SHP77 treated with DMSO at 0.1 percent for 48 hours (cell line): ENCODE measurements at regions not wholly inside any gene's neighbourhood (a gene's known extent, or its start where the extent isn't known, plus 50 kb on each side); places are given as distances from the start of the nearest gene placed in this dataset.
"Not testable (repeated sequence)": the region's sequence is repeated elsewhere in the genome, so short reads cannot be mapped to it uniquely, and the experiment has no call there.

Source experiments
- DNase-seq: peaks from one replicate; lab custom pipeline; 2025; lab: John Stamatoyannopoulos, UW

- no peak for DNase-seq
Measured at GRCh38 chrX:43375136-43375535, 281.0 kb upstream of the MAOA start.

DNA sequence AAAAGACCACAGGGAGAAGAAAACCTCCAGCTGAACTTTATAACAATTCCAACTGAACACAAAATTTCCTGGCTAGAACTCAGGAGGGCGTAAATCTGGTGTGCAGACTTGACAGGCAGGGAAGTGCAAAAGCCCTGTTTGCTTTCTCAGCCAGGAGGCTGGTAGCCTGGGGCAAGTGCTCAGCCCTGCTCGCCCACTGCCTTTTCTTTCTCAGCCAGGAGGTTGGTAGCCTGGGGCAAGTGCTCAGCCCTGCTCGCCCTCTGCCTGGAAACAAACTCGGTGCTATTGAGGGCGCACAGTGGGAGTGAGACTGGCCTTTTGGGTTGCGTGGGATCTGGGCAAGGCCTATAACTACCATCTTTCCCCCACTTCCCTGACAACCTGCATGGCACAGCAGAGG, 275.4 kb upstream of the MAOA start:
- no peak for DNase-seq

GRCh38 chrX:43386875-43387274, 269.2 kb upstream of the MAOA start:
- no peak for DNase-seq

DNA sequence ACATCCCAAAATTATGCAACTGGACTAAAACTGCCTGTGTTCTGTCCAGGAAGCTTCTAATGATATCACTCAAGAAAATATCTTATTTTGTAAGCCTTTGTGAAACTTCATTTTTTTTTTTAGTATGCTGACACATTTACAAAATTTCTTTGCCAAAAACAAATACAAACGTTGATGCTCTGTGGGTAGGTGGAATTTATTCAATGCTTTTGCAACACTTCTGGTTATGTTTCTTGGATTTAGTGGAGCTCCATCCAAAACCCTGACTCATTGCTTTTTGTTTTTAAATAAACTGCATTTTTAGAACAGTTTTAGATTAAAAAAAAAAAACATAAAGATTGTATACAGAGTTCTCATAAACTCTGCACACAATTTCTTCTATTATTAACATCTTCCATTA, 250.9 kb upstream of the MAOA start:
- DNase-seq, result no peak

DNA sequence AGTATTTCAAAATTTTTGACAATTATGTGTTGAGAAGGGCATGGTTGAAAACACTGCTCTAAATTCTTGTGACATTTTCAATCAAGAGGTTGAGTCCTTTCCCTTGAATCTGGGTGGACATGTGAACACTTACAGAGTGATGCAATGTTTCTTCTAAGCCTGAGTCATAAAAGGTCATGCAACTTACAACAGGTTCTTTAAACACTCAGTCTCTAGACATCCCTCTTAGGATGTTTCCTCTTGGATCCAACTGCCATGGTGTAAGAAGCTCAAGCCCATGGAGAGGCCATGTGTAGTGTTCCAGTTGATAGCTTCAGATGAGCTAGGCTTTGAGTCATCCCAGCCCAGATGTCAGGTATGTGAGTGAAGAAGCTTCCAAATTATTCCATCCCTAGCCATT, 232.2 kb upstream of the MAOA start:
- DNase-seq, result no peak

DNA sequence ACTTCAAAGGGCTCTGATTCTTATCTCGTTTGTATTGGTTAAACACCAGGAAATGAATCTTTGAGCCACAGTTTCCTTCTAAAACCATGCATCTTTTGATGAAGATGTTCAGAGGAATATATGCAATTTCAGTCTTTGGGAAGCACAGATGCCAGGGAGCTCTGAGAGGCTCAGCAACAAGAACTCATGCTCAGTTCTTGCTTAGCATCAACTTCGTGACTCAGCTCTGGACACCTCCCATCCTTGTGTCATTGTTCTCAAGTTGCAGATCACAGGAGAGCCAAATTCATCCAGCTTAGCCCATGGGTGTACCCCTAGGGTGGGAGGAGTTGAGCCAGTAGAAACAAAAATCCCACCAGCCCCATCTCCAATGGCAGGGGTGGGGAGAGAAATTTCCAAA, 219.6 kb upstream of the MAOA start:
- no peak for DNase-seq

DNA sequence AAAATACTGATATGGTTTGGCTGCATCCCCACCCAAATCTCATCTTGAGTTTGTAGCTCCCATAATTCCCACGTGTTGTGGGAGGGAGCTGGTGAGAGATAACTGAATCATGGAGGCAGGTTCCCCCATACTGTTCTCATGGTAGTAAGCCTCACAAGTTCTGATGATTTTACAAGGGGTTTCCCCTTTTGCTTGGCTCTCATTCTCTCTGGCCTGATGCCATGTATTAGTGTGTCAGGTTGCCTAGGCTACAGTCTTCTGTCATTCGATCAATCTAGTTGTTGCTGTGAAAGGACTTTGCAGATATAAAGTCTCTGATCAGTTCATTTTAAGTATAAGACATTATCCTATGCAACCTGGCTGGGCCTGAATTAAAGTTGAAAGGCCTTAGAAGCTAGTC, 209.3 kb upstream of the MAOA start:
- no peak for DNase-seq

GRCh38 chrX:43448688-43449087, 207.4 kb upstream of the MAOA start:
- no peak for DNase-seq

GRCh38 chrX:43450355-43450754, 205.7 kb upstream of the MAOA start:
- no peak for DNase-seq

GRCh38 chrX:43451976-43452686, 204.0 kb upstream of the MAOA start:
- DNase-seq, result not testable (repeated sequence)

DNA sequence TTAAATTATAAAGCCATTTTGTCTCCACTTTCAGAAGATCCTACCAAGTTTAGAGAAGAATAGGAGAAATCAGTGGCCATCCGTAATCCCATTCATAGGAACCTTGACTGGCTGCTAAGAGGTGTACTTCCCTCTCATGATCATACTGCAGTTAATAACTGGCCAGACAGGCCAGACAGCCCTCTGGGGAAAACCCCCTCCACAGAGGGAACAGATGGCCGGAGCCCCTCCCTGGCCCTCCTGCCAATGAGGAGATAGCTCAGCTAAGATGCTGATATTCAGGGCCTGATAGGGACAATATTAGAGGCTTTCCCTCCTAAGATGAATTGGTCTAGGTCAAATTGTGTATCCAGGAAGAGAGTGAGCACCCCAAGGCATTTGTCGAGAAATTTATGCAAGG, 200.0 kb upstream of the MAOA start:
- DNase-seq, result no peak

GRCh38 chrX:43456906-43457305, 199.2 kb upstream of the MAOA start:
- no peak for DNase-seq

GRCh38 chrX:43467608-43468234, 188.4 kb upstream of the MAOA start:
- no peak for DNase-seq

GRCh38 chrX:43469391-43470054, 186.6 kb upstream of the MAOA start:
- no peak for DNase-seq

- DNase-seq, result no peak
Measured at GRCh38 chrX:43474321-43474720, 181.8 kb upstream of the MAOA start.

DNA sequence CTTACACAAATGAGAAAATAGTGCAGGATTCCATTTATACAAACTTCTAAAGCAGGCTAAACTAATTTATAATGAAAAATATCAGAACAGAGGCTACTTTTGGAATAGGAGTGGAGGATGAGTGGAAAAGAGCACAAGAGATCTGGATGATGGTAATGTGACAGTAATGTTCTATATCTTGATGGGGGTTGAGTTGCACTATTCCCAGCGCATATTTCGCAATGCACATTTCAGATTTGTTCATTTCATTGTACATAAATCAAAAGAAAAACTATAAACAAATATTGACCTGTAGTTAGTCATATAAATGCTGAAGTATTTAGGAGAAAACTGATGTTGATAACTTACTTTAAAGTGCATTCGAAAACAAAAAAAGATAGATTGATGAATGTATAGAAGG, 177.0 kb upstream of the MAOA start:
- no peak for DNase-seq

DNA sequence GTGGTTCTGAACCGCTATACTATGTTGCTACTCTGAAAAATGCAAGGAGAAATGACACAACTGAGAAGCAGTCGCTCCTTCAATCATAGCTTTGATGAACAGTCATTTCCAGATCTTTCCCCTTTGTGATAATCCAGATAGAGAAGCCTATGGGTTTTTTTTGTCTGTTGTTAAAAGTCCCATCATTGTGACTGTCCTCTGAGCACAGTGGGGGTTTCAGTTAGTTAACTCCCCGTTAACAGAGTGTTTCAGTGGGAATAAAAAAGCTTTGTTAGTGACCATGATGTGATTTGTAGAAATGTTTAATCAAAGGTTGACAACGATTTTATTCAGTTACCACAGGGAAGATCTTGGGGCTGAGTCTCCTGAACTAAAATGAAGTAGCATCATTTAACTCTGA, 176.2 kb upstream of the MAOA start:
- DNase-seq, result no peak

GRCh38 chrX:43481576-43481975, 174.5 kb upstream of the MAOA start:
- no peak for DNase-seq

- no peak for DNase-seq
Measured at GRCh38 chrX:43493756-43494155, 162.3 kb upstream of the MAOA start.

DNA sequence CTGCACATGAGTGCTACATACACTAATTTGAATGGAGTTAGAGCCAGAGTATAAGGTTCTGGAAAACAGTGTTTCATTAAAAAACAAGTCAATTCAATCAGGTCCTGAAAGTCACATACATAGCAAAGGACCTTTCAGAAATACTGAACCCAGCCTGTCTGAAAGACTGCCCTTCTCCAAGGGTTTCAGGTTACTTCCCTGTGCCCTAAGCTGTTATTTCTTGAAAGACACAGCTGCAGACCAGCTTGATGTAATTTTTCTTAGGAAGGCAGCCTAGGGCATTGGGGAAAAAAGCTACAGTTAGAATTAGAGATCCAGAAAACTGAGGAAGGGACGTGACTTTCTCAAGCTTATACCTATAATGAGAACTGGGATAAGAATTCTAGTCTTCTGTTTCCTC, 155.9 kb upstream of the MAOA start:
- no peak for DNase-seq

- no peak for DNase-seq
Measured at GRCh38 chrX:43500996-43501694, 155.0 kb upstream of the MAOA start.

DNA sequence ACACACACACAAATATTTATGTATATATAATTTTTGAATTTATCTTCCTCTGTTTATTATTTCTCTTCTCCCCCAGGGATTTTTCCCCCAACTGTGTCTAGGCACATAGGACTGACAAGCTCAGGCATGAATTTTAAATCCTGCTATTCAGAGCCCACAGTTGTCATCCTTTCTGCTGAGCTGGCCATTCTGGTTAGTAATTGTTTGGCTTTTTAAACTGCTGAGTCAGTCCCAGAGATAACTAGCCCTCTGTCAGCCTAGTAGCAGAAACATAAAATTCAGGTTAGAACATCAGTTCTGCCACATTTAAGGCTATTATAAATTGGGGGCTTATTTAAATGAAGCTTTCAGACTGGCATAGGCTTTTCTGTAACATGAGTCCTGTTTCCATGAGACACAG, 151.7 kb upstream of the MAOA start:
- no peak for DNase-seq

DNA sequence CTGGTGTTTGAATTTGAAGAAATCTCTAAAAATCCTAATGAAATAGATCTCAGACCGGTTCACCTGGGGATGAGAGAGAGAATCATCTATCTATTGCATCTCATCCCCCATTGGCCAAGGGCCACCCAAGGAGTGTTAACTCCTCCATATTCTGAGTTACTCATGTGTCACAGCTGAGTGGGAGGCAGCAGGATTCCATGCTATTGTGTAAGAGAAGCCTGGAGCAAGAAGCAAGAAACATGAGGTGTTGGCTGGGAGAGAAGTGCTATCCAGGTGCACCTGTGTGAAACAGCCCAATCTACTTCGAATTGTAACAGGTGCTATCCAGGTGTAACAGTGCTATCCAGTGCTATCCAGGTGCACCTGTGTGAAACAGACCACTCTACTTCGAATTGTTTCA, 150.3 kb upstream of the MAOA start:
- DNase-seq, result no peak
